Tibial nerve (tissue), 4 donors: ENCODE measurements at regions not wholly inside any gene's neighbourhood (a gene's known extent, or its start where the extent isn't known, plus 50 kb on each side); places are given as distances from the start of the nearest gene placed in this dataset.

Source experiments
- EP300 ChIP-seq, 2 donors: sonication (generic); formaldehyde crosslinking; IDR thresholded peaks; one replicate each; pipeline ENCODE4 v1.6.1; 2017; ENCODE audit warnings: antibody characterized with exemption in 2 of 2, mild to moderate bottlenecking in 1 of 2
- POLR2A ChIP-seq, 2 donors: fragments of 450-650 bp; IDR thresholded peaks; one replicate each; pipeline ENCODE4 v1.6.1; 2017; ENCODE audit warnings: antibody characterized with exemption in 2 of 2, mild to moderate bottlenecking in 2 of 2, moderate library complexity in 2 of 2
- TF ChIP-seq, protein P1 (sequence below), 5 experiments: fragments of 200-600 bp in 3 of 5; fragments of 450-650 bp in 2 of 5; sonication (generic) in 3 of 5; IDR thresholded peaks; one replicate each; pipeline ENCODE4 v1.5.1; 2016 to 2019; ENCODE audit warnings: antibody characterized with exemption in 5 of 5, mild to moderate bottlenecking in 3 of 5, moderate library complexity in 2 of 5

DNA sequence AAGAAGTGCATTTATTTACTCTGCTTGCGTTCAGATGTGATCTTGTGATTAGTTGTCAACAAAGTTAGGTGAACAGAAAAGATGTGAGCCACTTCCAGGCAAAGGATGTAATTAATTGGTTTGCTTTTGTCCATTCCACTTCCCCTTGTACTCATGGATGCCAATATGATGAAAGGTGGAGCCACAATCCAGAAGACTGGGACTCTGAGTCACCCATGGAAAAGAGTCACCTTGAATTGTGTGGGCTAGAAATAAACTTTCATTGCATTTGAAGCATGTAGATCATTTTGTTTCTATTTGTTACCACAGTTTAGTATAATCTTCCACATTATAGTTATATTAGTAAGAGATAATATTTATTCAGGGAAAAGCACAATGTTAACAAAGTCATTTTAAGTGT lies 684.2 kb downstream of the LTN1 start:
- TF ChIP-seq, protein P1, sequence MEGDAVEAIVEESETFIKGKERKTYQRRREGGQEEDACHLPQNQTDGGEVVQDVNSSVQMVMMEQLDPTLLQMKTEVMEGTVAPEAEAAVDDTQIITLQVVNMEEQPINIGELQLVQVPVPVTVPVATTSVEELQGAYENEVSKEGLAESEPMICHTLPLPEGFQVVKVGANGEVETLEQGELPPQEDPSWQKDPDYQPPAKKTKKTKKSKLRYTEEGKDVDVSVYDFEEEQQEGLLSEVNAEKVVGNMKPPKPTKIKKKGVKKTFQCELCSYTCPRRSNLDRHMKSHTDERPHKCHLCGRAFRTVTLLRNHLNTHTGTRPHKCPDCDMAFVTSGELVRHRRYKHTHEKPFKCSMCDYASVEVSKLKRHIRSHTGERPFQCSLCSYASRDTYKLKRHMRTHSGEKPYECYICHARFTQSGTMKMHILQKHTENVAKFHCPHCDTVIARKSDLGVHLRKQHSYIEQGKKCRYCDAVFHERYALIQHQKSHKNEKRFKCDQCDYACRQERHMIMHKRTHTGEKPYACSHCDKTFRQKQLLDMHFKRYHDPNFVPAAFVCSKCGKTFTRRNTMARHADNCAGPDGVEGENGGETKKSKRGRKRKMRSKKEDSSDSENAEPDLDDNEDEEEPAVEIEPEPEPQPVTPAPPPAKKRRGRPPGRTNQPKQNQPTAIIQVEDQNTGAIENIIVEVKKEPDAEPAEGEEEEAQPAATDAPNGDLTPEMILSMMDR (IDR thresholded peaks at IDR 0.05): no peak
- TF ChIP-seq POLR2A (IDR thresholded peaks at IDR 0.05) (no peak), EP300 (IDR thresholded peaks at IDR 0.05) (no peak)
